ENCODE measurements at regions not wholly inside any gene's neighbourhood (a gene's known extent, or its start where the extent isn't known, plus 50 kb on each side); places are given as distances from the start of the nearest gene placed in this dataset.

- DNase-seq (ENCODE audit: extremely low read depth, low read depth): no peak
- no peak for TF ChIP-seq CTCF (IDR thresholded peaks at IDR 0.05; ENCODE audit: low read depth, low read length)
These were observed 1137.7 kb downstream of the UQCRFS1 start for GRCh38 chr19:28075229-28075628.

DNA sequence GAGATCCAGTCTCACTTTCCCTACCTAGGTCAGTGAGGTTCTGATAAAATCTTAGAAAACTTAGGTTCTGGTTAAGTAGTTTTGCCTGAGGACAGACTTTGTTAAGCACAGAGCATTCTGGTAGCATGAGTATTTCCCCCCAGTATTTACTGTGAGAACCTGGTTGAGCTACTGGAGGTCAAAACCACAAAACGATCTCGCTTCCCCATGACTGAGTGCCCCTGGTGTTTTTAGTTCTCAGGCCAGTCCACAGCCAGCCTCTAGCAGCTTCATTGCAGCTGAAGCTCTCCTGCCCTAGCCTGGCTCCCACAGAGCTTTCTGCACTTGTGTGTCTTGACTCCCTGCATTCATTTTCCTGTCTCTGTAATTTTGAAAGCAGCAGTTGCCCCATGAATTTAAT is 1138.2 kb downstream of the UQCRFS1 start:
- no peak for DNase-seq (ENCODE audit: extremely low read depth, low read depth)
- TF ChIP-seq CTCF (IDR thresholded peaks at IDR 0.05; ENCODE audit: low read depth, low read length): no peak

- no peak for TF ChIP-seq CTCF (IDR thresholded peaks at IDR 0.05; ENCODE audit: low read depth, low read length)
- no peak for DNase-seq (ENCODE audit: extremely low read depth, low read depth)
These were observed 1145.1 kb downstream of the UQCRFS1 start for GRCh38 chr19:28067882-28068281.

DNA sequence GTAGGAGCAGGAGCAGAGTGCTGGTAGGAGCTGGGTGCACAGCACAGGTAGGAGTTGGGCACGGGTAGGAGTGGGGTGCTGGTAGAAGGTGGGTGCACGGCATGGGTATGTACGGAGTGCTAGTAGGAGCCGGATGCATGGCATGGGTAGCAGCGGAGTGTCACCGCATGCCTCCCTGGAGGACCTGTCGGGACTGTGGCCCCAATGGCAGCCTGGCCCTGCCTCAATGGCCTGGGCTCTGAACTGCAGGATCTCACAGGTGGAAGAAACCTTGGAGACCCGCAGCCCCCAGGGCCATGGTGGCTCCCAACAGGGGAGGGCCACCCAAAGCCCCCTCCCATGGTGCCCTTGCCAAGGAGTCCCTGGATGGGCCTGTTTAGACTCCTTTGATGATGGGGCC is 1146.0 kb downstream of the UQCRFS1 start:
- no peak for TF ChIP-seq CTCF (IDR thresholded peaks at IDR 0.05; ENCODE audit: low read depth, low read length)
- no peak for DNase-seq (ENCODE audit: extremely low read depth, low read depth)

DNA sequence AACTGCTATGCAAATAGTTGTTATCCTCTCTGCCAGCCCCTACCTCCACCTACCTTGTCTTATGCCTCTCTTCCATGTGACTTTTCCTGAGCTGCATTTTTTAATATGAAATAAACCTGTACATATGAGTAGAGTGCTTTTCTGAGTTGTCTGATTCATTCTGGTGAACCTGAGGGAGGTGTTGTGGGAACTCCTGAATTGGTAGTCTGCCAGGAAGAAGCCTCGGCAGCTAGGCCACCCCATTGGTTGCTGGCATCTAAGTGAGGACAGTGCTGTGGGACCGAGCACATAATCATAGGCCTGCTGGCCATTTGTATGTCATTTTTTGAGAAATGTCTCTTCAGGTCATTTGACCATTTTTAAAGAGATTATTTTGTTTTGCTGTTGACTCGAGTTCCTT is 1146.8 kb downstream of the UQCRFS1 start:
- TF ChIP-seq CTCF (IDR thresholded peaks at IDR 0.05; ENCODE audit: low read depth, low read length): no peak

DNA sequence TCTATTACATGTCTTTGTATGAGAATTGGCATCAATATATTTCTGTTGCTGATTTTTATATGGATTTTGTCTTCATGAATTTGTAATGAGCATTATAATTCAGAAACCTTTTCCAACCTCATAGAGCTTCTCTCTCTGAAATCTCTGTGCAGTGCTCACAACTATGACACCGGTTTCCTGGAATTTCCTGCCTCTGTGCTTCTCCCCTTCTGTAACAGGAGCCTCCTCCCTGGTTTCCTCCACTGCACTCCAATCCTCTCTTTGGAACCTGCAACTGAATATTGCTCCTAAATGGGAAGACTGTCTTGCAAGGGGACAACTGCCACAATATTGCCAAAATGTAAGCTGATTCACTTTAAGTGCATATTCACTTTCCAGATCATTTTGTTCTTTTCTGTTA is 1147.9 kb downstream of the UQCRFS1 start:
- TF ChIP-seq CTCF (IDR thresholded peaks at IDR 0.05; ENCODE audit: low read depth, low read length): no peak
- DNase-seq (ENCODE audit: extremely low read depth, low read depth): no peak

More for the DNA sequence above, 1146.8 kb downstream of the UQCRFS1 start:
- no peak for DNase-seq (ENCODE audit: extremely low read depth, low read depth)

GRCh38 chr19:28063702-28064101 is 1149.2 kb downstream of the UQCRFS1 start:
- DNase-seq (ENCODE audit: extremely low read depth, low read depth): no peak
- TF ChIP-seq CTCF (IDR thresholded peaks at IDR 0.05; ENCODE audit: low read depth, low read length): no peak

Measured in AG09319 (cell line).